IPS-15b (cell line): ENCODE measurements at regions not wholly inside any gene's neighbourhood (a gene's known extent, or its start where the extent isn't known, plus 50 kb on each side); places are given as distances from the start of the nearest gene placed in this dataset.

Experiments used
- H3K27me3 ChIP-seq: one replicate; pipeline ENCODE4 v1.6.1; 2013; ENCODE audit warnings: low read length; ENCODE audit not compliant: control insufficient read depth, insufficient read depth
- H3K36me3 ChIP-seq: one replicate; pipeline ENCODE4 v1.6.1; 2013; ENCODE audit warnings: low read length; ENCODE audit not compliant: control insufficient read depth, insufficient read depth
- H3K4me1 ChIP-seq: one replicate; pipeline ENCODE4 v1.6.1; 2013; ENCODE audit warnings: mild to moderate bottlenecking, low read length; ENCODE audit not compliant: control insufficient read depth, insufficient read depth
- H3K4me3 ChIP-seq: one replicate; pipeline ENCODE4 v1.5.1; 2013; ENCODE audit warnings: low read depth, low read length
- H3K9ac ChIP-seq: one replicate; pipeline ENCODE4 v1.6.1; 2013; ENCODE audit warnings: low read depth, mild to moderate bottlenecking, low read length
- H3K9me3 ChIP-seq: one replicate; pipeline ENCODE4 v1.6.1; 2013; ENCODE audit warnings: mild to moderate bottlenecking, low read length; ENCODE audit not compliant: control insufficient read depth, insufficient read depth

DNA sequence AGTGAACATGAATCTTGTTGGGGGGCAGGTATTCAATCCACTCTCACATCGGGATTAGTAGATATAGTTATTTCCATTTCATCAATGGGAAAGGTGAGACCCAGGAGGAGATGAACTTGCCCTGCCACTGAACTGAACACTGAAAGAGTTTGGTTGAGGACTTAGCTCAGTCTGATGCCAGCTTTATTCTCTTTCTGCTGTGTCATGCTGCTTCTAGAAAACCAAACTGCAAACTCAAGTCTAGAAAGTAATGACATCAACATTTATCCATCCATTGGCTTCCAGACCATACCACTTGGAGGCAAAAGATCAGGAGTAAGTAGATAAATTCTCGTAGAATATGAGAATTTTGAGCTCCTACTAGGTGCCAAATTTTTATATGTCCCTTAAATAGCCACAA is 288.0 kb upstream of the CTNNB1 start:
- Histone ChIP-seq H3K4me1 (no peaks in the 10 kb centered on the region), H3K4me3 (no peak overlapping the region), H3K36me3 (no peaks in the 10 kb centered on the region), H3K27me3 (no peaks in the 10 kb centered on the region), H3K9ac (no peak overlapping the region), H3K9me3 (no peaks in the 10 kb centered on the region)

DNA sequence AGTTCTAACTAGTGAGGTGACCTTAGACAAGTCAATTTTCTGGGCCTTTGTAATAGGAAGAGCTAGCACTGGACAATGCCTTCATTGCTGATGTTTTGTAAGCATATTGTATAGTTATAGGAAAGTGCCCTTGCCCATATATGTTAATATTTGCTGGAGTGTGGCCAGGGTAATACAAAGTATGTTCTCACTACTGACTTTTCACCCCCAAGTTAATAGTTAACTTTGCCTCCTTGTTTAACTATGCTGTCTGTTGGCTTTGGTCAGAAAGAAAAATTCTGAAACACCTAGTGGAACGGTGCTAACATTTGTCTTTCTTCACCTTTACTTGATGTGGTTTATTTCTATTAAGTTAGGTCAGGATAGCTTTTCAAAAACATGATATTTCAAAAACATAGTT is 287.4 kb upstream of the CTNNB1 start:
- Histone ChIP-seq H3K36me3 (no peaks in the 10 kb centered on the region), H3K4me3 (no peak overlapping the region), H3K9ac (no peak overlapping the region), H3K4me1 (no peaks in the 10 kb centered on the region), H3K27me3 (no peaks in the 10 kb centered on the region), H3K9me3 (no peaks in the 10 kb centered on the region)

DNA sequence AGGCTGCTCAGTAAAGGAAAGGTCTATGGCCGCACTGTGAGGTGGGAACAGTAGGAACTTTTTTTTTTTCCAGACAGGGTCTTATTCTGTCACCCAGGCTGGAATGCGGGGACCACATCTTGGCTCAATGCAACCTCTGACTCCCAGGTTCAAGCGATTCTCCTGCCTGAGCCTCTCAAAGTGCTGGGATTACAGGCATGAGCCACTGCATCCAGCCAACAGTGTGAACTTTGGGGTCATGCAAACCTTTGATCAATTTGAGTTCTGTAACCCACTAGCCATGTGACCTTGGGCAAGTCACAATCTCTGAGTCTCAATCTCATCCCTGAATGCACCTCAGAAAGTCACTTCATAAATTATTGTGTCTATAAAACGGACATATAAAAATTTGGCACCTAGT is 286.8 kb upstream of the CTNNB1 start:
- H3K9me3 ChIP-seq = no peaks in the 10 kb centered on the region
- no peaks in the 10 kb centered on the region for H3K36me3 ChIP-seq
- H3K4me1 ChIP-seq = no peaks in the 10 kb centered on the region
- no peak overlapping the region for H3K4me3 ChIP-seq
- H3K9ac ChIP-seq = no peak overlapping the region
- H3K27me3 ChIP-seq = no peaks in the 10 kb centered on the region

DNA sequence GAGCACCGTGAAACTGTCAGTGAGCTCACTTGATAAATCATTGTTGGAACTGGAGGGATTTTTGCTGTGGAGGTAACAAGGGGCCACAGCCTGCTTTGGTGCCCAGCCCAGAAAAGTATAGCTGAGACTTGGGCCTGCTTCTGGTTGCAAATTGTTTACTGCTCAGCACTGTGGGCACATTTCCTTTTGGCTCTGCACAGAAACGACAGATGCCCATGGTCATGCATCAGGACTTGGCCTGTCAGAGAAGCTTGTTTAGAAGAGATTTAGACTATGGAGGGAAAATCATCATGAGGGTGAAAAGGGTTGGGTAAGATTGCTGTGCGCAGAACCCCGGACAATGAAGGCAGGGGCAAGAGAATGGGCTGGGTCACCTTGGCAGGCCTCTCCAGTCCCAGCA is 286.1 kb upstream of the CTNNB1 start:
- Histone ChIP-seq H3K27me3 (no peaks in the 10 kb centered on the region), H3K36me3 (no peaks in the 10 kb centered on the region), H3K4me3 (no peak overlapping the region), H3K9me3 (no peaks in the 10 kb centered on the region), H3K9ac (no peak overlapping the region), H3K4me1 (no peaks in the 10 kb centered on the region)

DNA sequence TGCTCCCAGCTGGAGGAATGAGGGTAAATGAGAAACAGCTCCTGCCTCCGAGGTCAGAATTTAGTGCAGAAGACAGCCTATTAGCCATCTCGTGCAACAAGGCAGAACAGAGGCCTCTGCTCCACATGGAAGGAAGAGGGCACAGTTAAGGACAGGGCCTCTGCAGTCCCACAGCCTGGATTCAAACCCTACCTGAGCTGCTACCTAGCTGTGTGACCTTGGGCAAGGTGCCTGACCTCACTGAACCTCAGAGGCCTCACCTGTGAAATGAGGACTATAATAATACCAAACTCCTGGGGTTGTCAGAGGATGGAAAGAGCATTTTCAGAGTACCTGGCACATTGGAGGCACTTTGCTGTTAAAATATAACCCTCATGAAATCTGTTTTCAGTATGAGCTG is 285.7 kb upstream of the CTNNB1 start:
- no peaks in the 10 kb centered on the region for H3K36me3 ChIP-seq

DNA sequence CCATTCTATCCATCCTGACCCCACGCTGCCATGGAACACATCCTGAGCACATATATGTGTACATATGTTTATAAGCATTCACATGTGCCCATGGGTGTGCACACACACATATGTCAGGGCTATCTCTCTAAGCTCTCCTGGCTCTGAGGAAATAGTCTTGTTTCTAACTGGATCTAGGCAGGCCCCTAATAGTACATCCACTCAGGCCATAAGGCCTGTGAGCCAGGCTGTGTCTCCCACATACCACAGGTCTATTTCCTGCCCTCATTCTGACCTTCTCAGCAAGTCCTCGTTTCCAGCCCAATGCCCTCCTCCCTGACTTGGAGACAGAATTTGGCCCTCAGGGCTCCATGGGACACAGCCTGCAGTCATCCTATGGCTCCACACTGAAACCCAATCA is 284.8 kb upstream of the CTNNB1 start:
- Histone ChIP-seq H3K9ac (no peak overlapping the region), H3K9me3 (no peaks in the 10 kb centered on the region), H3K4me1 (peaks cover 3% of the 10 kb centered on the region), H3K4me3 (no peak overlapping the region), H3K36me3 (no peaks in the 10 kb centered on the region), H3K27me3 (no peaks in the 10 kb centered on the region)

More for the DNA sequence above, 285.7 kb upstream of the CTNNB1 start:
- H3K9me3 ChIP-seq = no peaks in the 10 kb centered on the region
- no peak overlapping the region for H3K9ac ChIP-seq
- H3K27me3 ChIP-seq = no peaks in the 10 kb centered on the region
- no peaks in the 10 kb centered on the region for H3K4me1 ChIP-seq
- H3K4me3 ChIP-seq = no peak overlapping the region

DNA sequence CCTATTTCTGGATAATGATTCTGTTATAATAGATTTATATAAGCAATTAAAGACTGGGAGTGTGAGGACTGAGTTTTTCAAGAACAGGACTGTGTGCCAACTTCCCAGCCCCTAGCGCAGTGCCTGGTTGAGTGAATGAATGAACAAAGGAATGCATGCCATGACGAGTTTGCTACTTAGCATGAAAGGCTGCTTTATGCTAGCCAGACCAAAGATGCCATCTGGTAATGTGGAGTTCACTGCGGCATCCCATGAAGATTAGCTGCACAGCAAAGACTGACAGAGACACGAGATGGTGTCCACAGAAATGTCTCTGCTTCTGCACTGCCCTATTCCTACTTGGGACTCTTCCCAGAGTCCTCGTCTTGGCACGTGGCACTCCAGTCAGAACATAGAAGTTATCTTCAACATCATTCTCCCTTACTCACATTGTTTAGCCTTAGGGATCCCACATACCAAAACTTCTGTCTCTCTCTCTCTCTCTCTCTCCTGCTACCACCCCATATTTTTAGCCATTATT is 283.9 kb upstream of the CTNNB1 start:
- Histone ChIP-seq H3K4me1 (peaks cover 10% of the 10 kb centered on the region), H3K27me3 (no peaks in the 10 kb centered on the region), H3K4me3 (no peak overlapping the region), H3K9me3 (no peaks in the 10 kb centered on the region), H3K9ac (no peak overlapping the region), H3K36me3 (no peaks in the 10 kb centered on the region)

DNA sequence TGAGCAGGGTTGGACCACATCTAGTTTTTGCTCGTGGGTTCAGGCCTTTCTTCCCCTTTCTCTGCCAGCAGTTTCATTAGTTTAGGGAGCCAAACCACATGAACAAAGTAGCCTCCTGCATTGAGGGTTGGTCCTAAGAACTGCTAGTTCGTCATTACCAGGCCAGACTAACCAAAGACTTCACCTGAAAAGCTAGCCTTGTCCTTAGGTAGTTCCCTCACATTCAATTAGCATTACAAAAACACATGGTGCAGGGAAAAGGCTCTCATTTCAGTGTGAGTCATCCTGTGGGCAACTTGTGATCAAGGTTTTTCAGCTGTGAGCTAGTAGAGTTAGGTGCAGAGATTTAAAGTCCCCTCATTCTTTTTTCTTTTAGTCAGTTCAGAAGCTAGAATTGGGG is 279.3 kb upstream of the CTNNB1 start:
- H3K9ac ChIP-seq = no peak overlapping the region
- H3K4me1 ChIP-seq = peaks cover 15% of the 10 kb centered on the region
- H3K9me3 ChIP-seq = peaks cover 3% of the 10 kb centered on the region
- H3K27me3 ChIP-seq = no peaks in the 10 kb centered on the region
- no peak overlapping the region for H3K4me3 ChIP-seq
- H3K36me3 ChIP-seq = no peaks in the 10 kb centered on the region

DNA sequence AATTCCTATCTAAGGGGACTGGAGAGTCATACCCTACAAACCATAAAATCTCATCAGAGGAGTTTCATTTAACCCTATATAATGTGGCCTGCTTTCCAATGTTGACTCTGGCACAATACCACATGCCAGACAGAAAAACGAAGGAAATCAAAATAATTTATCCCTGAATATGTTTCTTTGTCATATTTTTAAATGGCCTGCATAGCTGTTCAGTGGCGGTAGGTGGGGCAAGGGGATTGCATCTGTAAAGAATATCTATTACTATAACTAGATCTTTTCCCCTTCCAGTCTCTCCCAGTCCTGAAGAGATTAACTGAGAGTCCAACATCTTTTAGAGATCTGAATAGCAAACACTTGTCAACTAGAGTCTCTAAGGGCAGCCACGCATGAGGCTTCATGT is 278.1 kb upstream of the CTNNB1 start:
- Histone ChIP-seq H3K4me3 (no peak overlapping the region), H3K9ac (no peak overlapping the region), H3K9me3 (peaks cover 3% of the 10 kb centered on the region), H3K4me1 (peaks cover 23% of the 10 kb centered on the region), H3K27me3 (no peaks in the 10 kb centered on the region), H3K36me3 (no peaks in the 10 kb centered on the region)

DNA sequence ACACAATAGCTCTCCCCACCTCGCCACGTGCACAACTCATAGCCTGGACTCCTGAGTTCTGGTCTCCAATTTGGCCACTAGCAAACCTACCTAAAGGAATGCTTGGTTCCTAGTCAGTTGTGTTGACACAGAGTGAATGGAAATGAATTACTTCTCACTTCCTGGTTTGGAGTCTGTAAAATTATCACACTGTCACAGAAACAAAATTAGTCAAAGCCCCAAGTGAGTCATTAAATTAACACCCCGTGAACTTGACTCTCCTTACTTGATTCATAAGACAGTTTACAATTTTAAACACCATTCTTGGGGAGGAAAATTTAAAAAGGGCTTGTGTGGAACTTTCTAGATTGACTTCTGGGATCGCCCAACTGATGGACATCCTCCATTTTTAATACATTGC is 276.2 kb upstream of the CTNNB1 start:
- no peaks in the 10 kb centered on the region for H3K27me3 ChIP-seq
- H3K4me1 ChIP-seq = peaks cover 23% of the 10 kb centered on the region
- H3K36me3 ChIP-seq = no peaks in the 10 kb centered on the region
- peaks cover 3% of the 10 kb centered on the region for H3K9me3 ChIP-seq
- H3K9ac ChIP-seq = no peak overlapping the region
- H3K4me3 ChIP-seq = no peak overlapping the region

DNA sequence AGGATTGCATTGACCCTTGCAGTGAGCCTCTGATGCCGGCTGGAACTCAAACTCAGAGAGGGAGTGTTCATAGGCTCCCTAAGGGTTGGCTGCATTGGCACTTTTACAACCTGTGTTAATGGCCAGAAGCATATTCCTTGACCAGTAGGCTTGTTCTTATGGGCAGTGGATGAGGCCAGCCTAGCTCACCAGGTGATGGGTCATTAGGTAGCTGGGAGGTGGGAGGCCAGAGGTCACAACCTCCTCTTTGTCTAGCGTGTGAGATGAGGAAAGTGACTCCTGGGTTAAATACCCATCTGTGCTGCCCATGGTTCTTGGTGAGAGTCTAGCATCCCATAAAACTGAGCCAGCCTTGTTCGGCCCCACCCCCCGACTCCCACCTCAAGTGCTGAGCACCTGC is 275.7 kb upstream of the CTNNB1 start:
- Histone ChIP-seq H3K4me3 (no peak overlapping the region), H3K9ac (no peak overlapping the region), H3K9me3 (peaks cover 3% of the 10 kb centered on the region), H3K27me3 (no peaks in the 10 kb centered on the region), H3K36me3 (no peaks in the 10 kb centered on the region), H3K4me1 (peaks cover 23% of the 10 kb centered on the region)

DNA sequence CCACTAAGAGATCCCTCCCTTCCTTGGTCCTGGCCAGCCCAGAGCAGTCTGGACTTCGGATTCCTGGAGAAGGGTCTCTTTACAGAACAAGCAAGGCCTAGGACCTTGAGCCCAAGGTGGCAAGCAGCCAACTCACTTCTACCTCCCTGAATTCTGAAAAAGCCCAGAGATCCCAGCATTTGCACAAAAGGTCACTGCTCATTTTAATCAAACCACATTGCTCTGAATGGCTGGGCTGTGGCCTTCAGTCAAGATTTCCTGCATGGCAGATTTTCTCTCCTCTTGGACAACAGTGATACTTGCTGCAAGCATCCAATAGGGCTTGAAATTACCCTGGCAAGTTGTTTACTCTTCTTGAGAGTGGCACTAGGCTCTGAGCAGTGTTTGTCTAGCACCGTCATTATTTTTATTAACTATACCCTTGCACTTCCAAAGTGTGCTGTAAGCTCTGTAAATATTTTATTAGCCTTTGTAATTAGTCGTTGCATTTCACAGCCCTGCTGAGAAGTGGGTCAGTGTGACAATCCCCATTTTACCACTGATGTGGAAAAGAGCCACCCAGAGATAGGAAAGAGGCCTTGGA is 274.7 kb upstream of the CTNNB1 start:
- H3K4me3 ChIP-seq = no peak overlapping the region
- peaks cover 3% of the 10 kb centered on the region for H3K9me3 ChIP-seq
- H3K36me3 ChIP-seq = no peaks in the 10 kb centered on the region
- H3K9ac ChIP-seq = no peak overlapping the region
- peaks cover 18% of the 10 kb centered on the region for H3K4me1 ChIP-seq
- no peaks in the 10 kb centered on the region for H3K27me3 ChIP-seq
